A549 (cell line): ENCODE measurements at regions not wholly inside any gene's neighbourhood (a gene's known extent, or its start where the extent isn't known, plus 50 kb on each side); places are given as distances from the start of the nearest gene placed in this dataset.

ENCODE experiments used
- ATAC-seq, 2 experiments: fragments of 200-7000 bp in 1 of 2; fragments of >200 bp in 1 of 2; cut with Nextera tagmentation in 1 of 2; cut with Tn5 transposase in 1 of 2; 3 replicates each; pipeline versions ENCODE4 v1.8.0 to v1.9.1; 2018 to 2020; ENCODE audit warnings: mild to moderate bottlenecking in 1 of 2, moderate library complexity in 1 of 2
- CTCF ChIA-PET: fragments of 300-600 bp; sonication (Branson Sonifier 250); formaldehyde crosslinking; extraction: SDS; loops from one replicate; lab custom pipeline; 2021; ENCODE audit warnings: antibody characterized with exemption, inconsistent platforms; lab: Yijun Ruan, JAX
- POLR2A ChIA-PET: fragments of 350-600 bp; formaldehyde crosslinking; extraction: SDS; loops from one replicate; lab custom pipeline; 2021; ENCODE audit warnings: antibody characterized with exemption, inconsistent platforms; lab: Yijun Ruan, JAX
- DNase-seq, 2 experiments: peaks; one replicate each; pipeline versions ENCODE4 v3.0.0 to v3.0.0-alpha.2; 2011 to 2016; ENCODE audit warnings: low read depth in 1 of 2, low spot score in 1 of 2
- FAIRE-seq: peaks from 2 replicates; lab custom pipeline; 2011; peaks lifted over from hg19 to GRCh38; lab: Jason Lieb, UNC
- H3K27ac ChIP-seq, 2 experiments: fragments of >200 bp; sonication (Bioruptor Twin); formaldehyde crosslinking; 3 replicates each; pipeline ENCODE4 v1.5.1; 2016 to 2017
- H3K4me1 ChIP-seq: fragments of >200 bp; sonication (Bioruptor Twin); formaldehyde crosslinking; 3 replicates; pipeline ENCODE4 v1.6.1; 2016
- H3K4me2 ChIP-seq: fragments of >200 bp; sonication (Bioruptor Twin); formaldehyde crosslinking; 3 replicates; pipeline ENCODE4 v1.6.1; 2016
- H3K4me3 ChIP-seq: fragments of >200 bp; sonication (Bioruptor Twin); formaldehyde crosslinking; 3 replicates; pipeline ENCODE4 v1.5.1; 2016
- H3K9me3 ChIP-seq: fragments of >200 bp; sonication (Bioruptor Twin); formaldehyde crosslinking; 3 replicates; pipeline ENCODE4 v1.6.1; 2016
- BCL3 ChIP-seq: fragments of >200 bp; sonication (Bioruptor Twin); formaldehyde crosslinking; IDR thresholded peaks from 3 replicates; pipeline ENCODE4 v1.6.1; 2016
- BHLHE40 ChIP-seq: IDR thresholded peaks from 2 replicates; pipeline ENCODE4 v1.6.1; 2012; ENCODE audit warnings: low read depth, low read length, inconsistent platforms
- CEBPB ChIP-seq, 2 experiments: fragments of >200 bp in 1 of 2; sonication (Bioruptor Twin) in 1 of 2; formaldehyde crosslinking in 1 of 2; IDR thresholded peaks; 2 replicates each; pipeline ENCODE4 v1.6.1; 2012 to 2016
- CHD2 ChIP-seq: fragments of 150-350 bp; IDR thresholded peaks from 2 replicates; pipeline ENCODE4 v1.6.1; 2014; ENCODE audit warnings: low read length; ENCODE audit not compliant: partially characterized antibody
- CHD4 ChIP-seq: fragments of 200-600 bp; sonication (generic); IDR thresholded peaks from 2 replicates; pipeline ENCODE4 v1.6.1; 2016; ENCODE audit warnings: antibody characterized with exemption, mild to moderate bottlenecking, borderline replicate concordance
- HES2 ChIP-seq: fragments of >200 bp; sonication (Bioruptor Twin); formaldehyde crosslinking; IDR thresholded peaks from 2 replicates; pipeline ENCODE4 v1.6.1; 2016
- HEYL ChIP-seq: fragments of 250-450 bp; sonication (Bioruptor Pico); IDR thresholded peaks from 2 replicates; pipeline ENCODE4 v1.8.0; 2021; ENCODE audit warnings: mild to moderate bottlenecking, moderate library complexity
- HOXB13 ChIP-seq: fragments of 250-450 bp; sonication (Bioruptor Pico); IDR thresholded peaks from 2 replicates; pipeline ENCODE4 v1.5.0; 2020; ENCODE audit warnings: low read depth, mild to moderate bottlenecking, moderate library complexity
- JUNB ChIP-seq: fragments of >200 bp; sonication (Bioruptor Twin); formaldehyde crosslinking; IDR thresholded peaks from 2 replicates; pipeline ENCODE4 v1.6.1; 2016
- KDM1A ChIP-seq: fragments of 200-600 bp; sonication (generic); IDR thresholded peaks from 2 replicates; pipeline ENCODE4 v1.6.1; 2016; ENCODE audit warnings: low read depth, mild to moderate bottlenecking
- KDM5A ChIP-seq: fragments of 200-600 bp; sonication (generic); IDR thresholded peaks from 2 replicates; pipeline ENCODE4 v1.6.1; 2016; ENCODE audit warnings: antibody characterized with exemption, mild to moderate bottlenecking
- MAFK ChIP-seq: fragments of 450-650 bp; IDR thresholded peaks from 2 replicates; pipeline ENCODE4 v1.6.1; 2014; ENCODE audit not compliant: partially characterized antibody
- MAX ChIP-seq: IDR thresholded peaks from 2 replicates; pipeline ENCODE4 v1.6.1; 2012
- MAZ ChIP-seq: fragments of 150-350 bp; IDR thresholded peaks from 2 replicates; pipeline ENCODE4 v1.6.1; 2014; ENCODE audit warnings: antibody characterized with exemption, low read depth, low read length, borderline replicate concordance
- MYC ChIP-seq: IDR thresholded peaks from 2 replicates; pipeline ENCODE4 v1.6.1; 2012; ENCODE audit warnings: mild to moderate bottlenecking, inconsistent platforms, low read length, improper control_type of control experiment, borderline replicate concordance
- NFE2L2 ChIP-seq: fragments of 150-350 bp; conservative IDR thresholded peaks from 2 replicates; pipeline ENCODE4 v1.6.1; 2014; ENCODE audit warnings: low read length
- PHF8 ChIP-seq: fragments of 200-600 bp; sonication (generic); IDR thresholded peaks from 2 replicates; pipeline ENCODE4 v1.6.1; 2016; ENCODE audit warnings: low read depth, mild to moderate bottlenecking, antibody characterized with exemption, moderate library complexity, borderline replicate concordance
- POLR2AphosphoS2 ChIP-seq: conservative IDR thresholded peaks from 2 replicates; pipeline ENCODE4 v1.6.1; 2012; ENCODE audit warnings: low read length, improper control_type of control experiment, inconsistent platforms
- RARB ChIP-seq: fragments of 250-450 bp; sonication (Bioruptor Pico); IDR thresholded peaks from 2 replicates; pipeline ENCODE4 v1.8.0; 2021; ENCODE audit warnings: mild to moderate bottlenecking, moderate library complexity
- RCOR1 ChIP-seq: fragments of 150-350 bp; IDR thresholded peaks from 2 replicates; pipeline ENCODE4 v1.6.1; 2014; ENCODE audit warnings: antibody characterized with exemption, low read length, low read depth
- RFX5 ChIP-seq: fragments of 450-650 bp; IDR thresholded peaks from 2 replicates; pipeline ENCODE4 v1.7.1; 2014; ENCODE audit warnings: antibody characterized with exemption, mild to moderate bottlenecking, moderate library complexity
- SREBF2 ChIP-seq: fragments of 450-650 bp; IDR thresholded peaks from 2 replicates; pipeline ENCODE4 v1.6.1; 2014; ENCODE audit warnings: mild to moderate bottlenecking, moderate library complexity
- TFCP2L1 ChIP-seq: fragments of 250-450 bp; sonication (Bioruptor Pico); IDR thresholded peaks from 2 replicates; pipeline ENCODE4 v1.5.0; 2021; ENCODE audit warnings: mild to moderate bottlenecking
- ZFP36 ChIP-seq: fragments of 450-650 bp; IDR thresholded peaks from 2 replicates; pipeline ENCODE4 v1.6.1; 2014; ENCODE audit warnings: borderline replicate concordance; ENCODE audit not compliant: partially characterized antibody
- ZNF302 ChIP-seq: fragments of 250-450 bp; sonication (Bioruptor Pico); IDR thresholded peaks from 2 replicates; pipeline ENCODE4 v1.9.0; 2021; ENCODE audit warnings: inconsistent platforms, mild to moderate bottlenecking, moderate library complexity
- WGBS: methylation state at CpG from one replicate; pipeline ENCODE4 v1.1.6; 2017; ENCODE audit errors: missing lambda C conversion rate; 5-methylcytosine and 5-hydroxymethylcytosine counted together

DNA sequence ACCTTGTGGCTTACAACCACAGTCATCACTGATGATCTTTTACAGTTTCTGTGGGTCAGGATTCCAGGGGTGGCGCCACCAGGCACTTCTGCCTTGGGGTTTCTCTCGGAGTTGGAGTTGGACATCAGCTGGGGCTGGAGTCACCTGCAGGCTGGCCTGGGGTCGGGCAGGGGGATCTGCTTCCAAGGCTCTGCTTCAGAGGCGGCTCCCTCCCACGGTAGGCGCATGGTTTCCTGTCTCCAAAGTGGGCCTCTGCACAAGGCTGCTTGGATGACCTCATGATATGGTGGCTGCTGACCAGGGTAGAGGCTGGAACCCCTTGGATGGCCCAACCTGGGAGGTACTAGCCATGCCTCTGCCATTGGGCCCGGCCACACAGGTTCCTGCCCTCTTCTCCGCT is 170.6 kb upstream of the CIBAR2 start:
- Histone ChIP-seq H3K4me3 (no peak overlapping the region), H3K9me3 (no peaks in the 10 kb centered on the region), H3K27ac (no peak overlapping the region), H3K4me1 (no peaks in the 10 kb centered on the region), H3K4me2 (no peak overlapping the region)
- TF ChIP-seq MAFK, result no peak
- TF ChIP-seq MAX, result no peak
- TF ChIP-seq KDM1A, result no peak
- TF ChIP-seq MAZ, result no peak
- no peak for TF ChIP-seq HES2
- no peak for TF ChIP-seq SREBF2
- TF ChIP-seq RFX5, result no peak
- no peak for TF ChIP-seq CEBPB (IDR thresholded peaks at IDR 0.05)
- no peak for TF ChIP-seq ZFP36
- no peak for TF ChIP-seq ZNF302 (CRISPR knock-in tag)
- no peak for TF ChIP-seq MYC
- TF ChIP-seq CHD2, result no peak
- no peak for TF ChIP-seq PHF8
- TF ChIP-seq CHD4, result no peak
- TF ChIP-seq TFCP2L1, result no peak
- TF ChIP-seq HOXB13 (CRISPR knock-in tag), result no peak
- TF ChIP-seq POLR2AphosphoS2, result no peak
- no peak for TF ChIP-seq BCL3
- TF ChIP-seq JUNB, result no peak
- TF ChIP-seq RCOR1, result no peak
- ChIA-PET POLR2A (no interaction called here), CTCF (interaction anchor here (1.4 to 8.0 kb wide), 5 partner anchors 8 to 435 kb away, joined by 3 to 46 read pairs (median 5); no protein-coding TSS in a partner anchor)
- DNase-seq, result no peak
- 93% methylated on average over 3 of the region's 8 CpGs for WGBS
- no peak for ATAC-seq
- no peak for FAIRE-seq

- Histone ChIP-seq H3K27ac (no peak overlapping the region), H3K4me1 (no peaks in the 10 kb centered on the region), H3K4me2 (no peak overlapping the region), H3K4me3 (no peak overlapping the region), H3K9me3 (no peaks in the 10 kb centered on the region)
- WGBS, result 87% methylated on average over 12 of the region's 22 CpGs
- ATAC-seq, result no peak
- no peak for FAIRE-seq
- ChIA-PET POLR2A (no interaction called here), CTCF (interaction anchor here (0.6 to 8.0 kb wide), 6 partner anchors 8 to 434 kb away, joined by 3 to 46 read pairs (median 8); no protein-coding TSS in a partner anchor)
- TF ChIP-seq MAZ (no peak), RCOR1 (no peak), ZNF302 (CRISPR knock-in tag) (no peak), BHLHE40 (no peak), BCL3 (no peak), HES2 (no peak), MAX (no peak), RARB (CRISPR knock-in tag) (no peak), KDM5A (no peak), NFE2L2 (no peak), CHD2 (no peak), RFX5 (no peak), HEYL (no peak)
- no peak for DNase-seq
Observed at GRCh38 chr16:85283305-85284050, 171.2 kb upstream of the CIBAR2 start.
